Fibroblast of peridontal ligament (primary cell): ENCODE measurements at regions not wholly inside any gene's neighbourhood (a gene's known extent, or its start where the extent isn't known, plus 50 kb on each side); places are given as distances from the start of the nearest gene placed in this dataset.
"Not testable (repeated sequence)": the region's sequence is repeated elsewhere in the genome, so short reads cannot be mapped to it uniquely, and the experiment has no call there.

Source experiments
- DNase-seq: peaks from one replicate; pipeline ENCODE4 v3.0.0-alpha.2; 2010; ENCODE audit errors: extremely low read depth

GRCh38 chr13:98075048-98075447, 67.8 kb upstream of the FARP1 start:
- DNase-seq: no peak

- DNase-seq: not testable (repeated sequence)
These were observed 66.6 kb upstream of the FARP1 start for GRCh38 chr13:98076309-98076708.

GRCh38 chr13:98080280-98080679, 62.6 kb upstream of the FARP1 start:
- no peak for DNase-seq

GRCh38 chr13:98083507-98083906, 59.4 kb upstream of the FARP1 start:
- peak; percentile 96 for DNase-seq

GRCh38 chr13:98083936-98084335, 59.0 kb upstream of the FARP1 start:
- no peak for DNase-seq

- peak; percentile 68 for DNase-seq
These were observed 53.6 kb upstream of the FARP1 start for GRCh38 chr13:98089246-98089645.

GRCh38 chr13:98092888-98093287, 50.0 kb upstream of the FARP1 start:
- no peak for DNase-seq
